Osteoblast (primary cell): ENCODE measurements at regions not wholly inside any gene's neighbourhood (a gene's known extent, or its start where the extent isn't known, plus 50 kb on each side); places are given as distances from the start of the nearest gene placed in this dataset.

Experiments used
- DNase-seq: peaks from one replicate; pipeline ENCODE4 v3.0.0; 2011; ENCODE audit warnings: low spot score, mixed read lengths; ENCODE audit not compliant: insufficient read length; ENCODE audit errors: missing footprints
- H2AFZ ChIP-seq: 2 replicates; pipeline ENCODE4 v1.6.0; 2011; ENCODE audit warnings: mild to moderate bottlenecking, low read length
- H3K27ac ChIP-seq: 2 replicates; pipeline ENCODE4 v1.5.1; 2011; ENCODE audit warnings: mild to moderate bottlenecking, low read depth, low read length, moderate library complexity
- H3K27me3 ChIP-seq: 2 replicates; pipeline ENCODE4 v1.6.0; 2012; ENCODE audit warnings: mild to moderate bottlenecking, control low read depth, inconsistent platforms, low read length, moderate library complexity; ENCODE audit not compliant: insufficient read depth
- H3K36me3 ChIP-seq: 2 replicates; pipeline ENCODE4 v1.5.1; 2011; ENCODE audit warnings: mild to moderate bottlenecking, low read length, control low read depth, moderate library complexity; ENCODE audit not compliant: insufficient read depth
- H3K4me1 ChIP-seq: 2 replicates; pipeline ENCODE4 v1.5.1; 2011; ENCODE audit warnings: mild to moderate bottlenecking, low read length, control low read depth, moderate library complexity; ENCODE audit not compliant: insufficient read depth
- H3K4me2 ChIP-seq: 2 replicates; pipeline ENCODE4 v1.6.0; 2011; ENCODE audit warnings: mild to moderate bottlenecking, low read length; ENCODE audit not compliant: insufficient read depth
- H3K4me3 ChIP-seq: fragments of 200-600 bp; sonication (generic); 3 replicates; pipeline ENCODE4 v1.5.1; 2012; ENCODE audit warnings: mild to moderate bottlenecking, low read length, inconsistent platforms; ENCODE audit not compliant: insufficient read depth
- H3K79me2 ChIP-seq: 2 replicates; pipeline ENCODE4 v1.6.0; 2012; ENCODE audit warnings: mild to moderate bottlenecking, low read length, control low read depth, inconsistent platforms; ENCODE audit not compliant: insufficient read depth
- H3K9me3 ChIP-seq: 2 replicates; pipeline ENCODE4 v1.5.1; 2011; ENCODE audit warnings: low read depth, low read length, control low read depth
- H4K20me1 ChIP-seq: 2 replicates; pipeline ENCODE4 v1.6.0; 2012; ENCODE audit warnings: mild to moderate bottlenecking, low read length, control low read depth; ENCODE audit not compliant: insufficient read depth
- CTCF ChIP-seq: IDR thresholded peaks from 2 replicates; pipeline ENCODE4 v1.5.1; 2011; ENCODE audit warnings: mild to moderate bottlenecking, low read depth, low read length, moderate library complexity; ENCODE audit errors: extremely low read depth

- H2AFZ ChIP-seq: no peak overlapping the region
- no peaks in the 10 kb centered on the region for H4K20me1 ChIP-seq
- H3K27me3 ChIP-seq: no peaks in the 10 kb centered on the region
- no peaks in the 10 kb centered on the region for H3K36me3 ChIP-seq
- no peak for TF ChIP-seq CTCF
- no peaks in the 10 kb centered on the region for H3K4me1 ChIP-seq
- peaks cover 2% of the 10 kb centered on the region for H3K9me3 ChIP-seq
- no peaks in the 10 kb centered on the region for H3K79me2 ChIP-seq
- no peak overlapping the region for H3K4me3 ChIP-seq
- no peak for DNase-seq
- no peak overlapping the region for H3K27ac ChIP-seq
- no peak overlapping the region for H3K4me2 ChIP-seq
Observed at GRCh38 chrX:26848511-26848910, 614.6 kb downstream of the PPP4R3C start.

- Histone ChIP-seq H3K36me3 (no peaks in the 10 kb centered on the region), H3K4me1 (no peaks in the 10 kb centered on the region), H3K4me3 (no peak overlapping the region), H3K27ac (no peak overlapping the region), H3K4me2 (no peak overlapping the region), H3K79me2 (no peaks in the 10 kb centered on the region), H4K20me1 (no peaks in the 10 kb centered on the region), H3K9me3 (peaks cover 2% of the 10 kb centered on the region), H3K27me3 (no peaks in the 10 kb centered on the region), H2AFZ (no peak overlapping the region)
- TF ChIP-seq CTCF: no peak
- no peak for DNase-seq
Observed at GRCh38 chrX:26845056-26845455, 618.1 kb downstream of the PPP4R3C start.

GRCh38 chrX:26822448-26822847 lies 606.5 kb downstream of the MAGEB5 start:
- no peak overlapping the region for H3K27ac ChIP-seq
- no peak overlapping the region for H3K4me3 ChIP-seq
- H3K4me2 ChIP-seq: no peak overlapping the region
- no peak overlapping the region for H2AFZ ChIP-seq
- no peak for DNase-seq
- H4K20me1 ChIP-seq: no peaks in the 10 kb centered on the region
- no peaks in the 10 kb centered on the region for H3K79me2 ChIP-seq
- H3K9me3 ChIP-seq: peaks cover 2% of the 10 kb centered on the region
- no peak for TF ChIP-seq CTCF
- H3K36me3 ChIP-seq: no peaks in the 10 kb centered on the region
- no peaks in the 10 kb centered on the region for H3K27me3 ChIP-seq
- no peaks in the 10 kb centered on the region for H3K4me1 ChIP-seq

- no peak overlapping the region for H3K4me2 ChIP-seq
- no peaks in the 10 kb centered on the region for H4K20me1 ChIP-seq
- H3K4me1 ChIP-seq: no peaks in the 10 kb centered on the region
- no peak overlapping the region for H2AFZ ChIP-seq
- H3K27me3 ChIP-seq: no peaks in the 10 kb centered on the region
- H3K79me2 ChIP-seq: no peaks in the 10 kb centered on the region
- DNase-seq: no peak
- H3K36me3 ChIP-seq: no peaks in the 10 kb centered on the region
- no peaks in the 10 kb centered on the region for H3K9me3 ChIP-seq
- H3K4me3 ChIP-seq: no peak overlapping the region
- no peak for TF ChIP-seq CTCF
- no peak overlapping the region for H3K27ac ChIP-seq
Observed at GRCh38 chrX:26789751-26790150, 573.8 kb downstream of the MAGEB5 start.
